Motor neuron (in vitro differentiated cells): ENCODE measurements at regions not wholly inside any gene's neighbourhood (a gene's known extent, or its start where the extent isn't known, plus 50 kb on each side); places are given as distances from the start of the nearest gene placed in this dataset.

Experiments
- ATAC-seq, 8 experiments: fragments of 200-7000 bp; cut with Tn5 transposase; replicated peaks in 6 of 8; 2 replicates each; pipeline ENCODE4 v1.8.0; 2021; ENCODE audit warnings: mild to moderate bottlenecking in 8 of 8, moderate library complexity in 8 of 8
- H3K27ac ChIP-seq, 2 donors: fragments of 250-450 bp; sonication (Bioruptor Pico); 2 replicates each; pipeline ENCODE4 v1.9.0; 2021; ENCODE audit warnings: antibody characterized with exemption in 2 of 2, mild to moderate bottlenecking in 2 of 2, moderate library complexity in 1 of 2
- H3K4me1 ChIP-seq, 2 donors: fragments of 250-450 bp; sonication (Bioruptor Pico); replicated peaks in 1 of 2; 2 replicates each; pipeline ENCODE4 v1.6.1; 2021; ENCODE audit warnings: antibody characterized with exemption in 2 of 2, mild to moderate bottlenecking in 2 of 2, moderate library complexity in 1 of 2
- H3K4me3 ChIP-seq, 5 donors: fragments of 250-450 bp; sonication (Bioruptor Pico); 2 replicates each; pipeline ENCODE4 v1.9.0; 2021; ENCODE audit warnings: antibody characterized with exemption in 5 of 5, mild to moderate bottlenecking in 5 of 5, moderate library complexity in 4 of 5
- in situ Hi-C, 9 experiments: fragments of 400-800 bp; cut with MboI; loops; one replicate each; pipeline ENCODE4 v1.15.0; 2021; ENCODE audit warnings: low sequenced_read_pairs in 9 of 9, low pct_unique_long_range_greater_than_20kb in 2 of 9; ENCODE audit not compliant: unreplicated experiment in 9 of 9

GRCh38 chr1:192958871-192959270, 100.3 kb downstream of the UCHL5 start:
- in situ Hi-C loops = no loop called here
- Histone ChIP-seq H3K4me3 (no peak overlapping the region), H3K27ac (no peak overlapping the region), H3K4me1 (no peaks in the 10 kb centered on the region)
- peak in 3 of 8 experiments; percentile 37 to 44 (median 40) for ATAC-seq

- Histone ChIP-seq H3K27ac (no peak overlapping the region), H3K4me3 (no peak overlapping the region), H3K4me1 (no peaks in the 10 kb centered on the region)
- in situ Hi-C loops = no loop called here
- no peak for ATAC-seq
Observed at GRCh38 chr1:192959657-192960186, 99.4 kb downstream of the UCHL5 start.
